ENCODE measurements at regions not wholly inside any gene's neighbourhood (a gene's known extent, or its start where the extent isn't known, plus 50 kb on each side); places are given as distances from the start of the nearest gene placed in this dataset.

- TF ChIP-seq ARID3B (CRISPR knock-in tag; IDR thresholded peaks at IDR 0.05; ENCODE audit: borderline replicate concordance) = no peak
- no peak for TF ChIP-seq MXI1 (IDR thresholded peaks at IDR 0.05; ENCODE audit: low read depth, low read length)
- TF ChIP-seq PHF20 (IDR thresholded peaks at IDR 0.05; ENCODE audit: partially characterized antibody) = no peak
- no peak for TF ChIP-seq ZBTB26 (CRISPR knock-in tag; IDR thresholded peaks at IDR 0.05)
- no peak for TF ChIP-seq OTX1 (CRISPR knock-in tag; IDR thresholded peaks at IDR 0.05)
- TF ChIP-seq SMAD3 (CRISPR knock-in tag; conservative IDR thresholded peaks at IDR 0.05) = 0 out of 2 replicates have a peak, but pooled peaks have one; percentile 29
- no peak for TF ChIP-seq ELK1 (CRISPR knock-in tag; IDR thresholded peaks at IDR 0.05)
- no peak for TF ChIP-seq TAF7 (tag; IDR thresholded peaks at IDR 0.05)
- no peak for TF ChIP-seq ATF1 (CRISPR knock-in tag; IDR thresholded peaks at IDR 0.05)
- TF ChIP-seq ATF1 (tag; IDR thresholded peaks at IDR 0.05) = 0 out of 2 replicates have a peak, but pooled peaks have one; percentile 26
- TF ChIP-seq ILK (tag; IDR thresholded peaks at IDR 0.05; ENCODE audit: borderline replicate concordance, low read depth) = peak; percentile 81
- no peak for TF ChIP-seq SIN3A (IDR thresholded peaks at IDR 0.05; ENCODE audit: borderline replicate concordance in 2 of 2, control insufficient read depth in 1 of 2, low read depth in 2 of 2, low read length in 2 of 2)
- TF ChIP-seq SPI1 (IDR thresholded peaks at IDR 0.05; ENCODE audit: borderline replicate concordance, low read depth, low read length) = no peak
- TF ChIP-seq KHSRP (IDR thresholded peaks at IDR 0.05) = no peak
- TF ChIP-seq HDGF (IDR thresholded peaks at IDR 0.05) = no peak
- peak; percentile 79 for TF ChIP-seq ZNF592 (IDR thresholded peaks at IDR 0.05)
- no peak for TF ChIP-seq ZSCAN29 (IDR thresholded peaks at IDR 0.05)
- TF ChIP-seq RBM34 (IDR thresholded peaks at IDR 0.05; ENCODE audit: borderline replicate concordance, insufficient read depth, low read length) = no peak
- TF ChIP-seq MCM2 (IDR thresholded peaks at IDR 0.05; ENCODE audit: low read depth) = no peak
- no peak for TF ChIP-seq RNF2 (IDR thresholded peaks at IDR 0.05)
- TF ChIP-seq TARDBP (IDR thresholded peaks at IDR 0.05) = no peak
- TF ChIP-seq BCL6 (CRISPR knock-in tag; IDR thresholded peaks at IDR 0.05) = no peak
These were observed 849.7 kb downstream of the TBL1XR1 start (continued) for GRCh38 chr3:176347424-176348146.

Measured in K562 (cell line).